Activated T-cell treated with anti-CD3 and anti-CD28 coated beads for 24 hours (primary cell): ENCODE measurements at regions not wholly inside any gene's neighbourhood (a gene's known extent, or its start where the extent isn't known, plus 50 kb on each side); places are given as distances from the start of the nearest gene placed in this dataset.

ENCODE experiments used
- DNase-seq: peaks from one replicate; pipeline ENCODE4 v3.0.0-alpha.2; 2020; ENCODE audit warnings: low read depth

GRCh38 chr3:5270666-5271371 lies 83.3 kb downstream of the EDEM1 start:
- DNase-seq, result no peak

GRCh38 chr3:5271372-5271683 lies 83.8 kb downstream of the EDEM1 start:
- no peak for DNase-seq

- DNase-seq, result no peak
Measured at GRCh38 chr3:5272387-5272786, 84.9 kb downstream of the EDEM1 start.

- no peak for DNase-seq
Measured at GRCh38 chr3:5274091-5274490, 86.6 kb downstream of the EDEM1 start.

GRCh38 chr3:5275529-5275928 lies 88.0 kb downstream of the EDEM1 start:
- no peak for DNase-seq

GRCh38 chr3:5276934-5277333 lies 89.4 kb downstream of the EDEM1 start:
- DNase-seq, result no peak

- DNase-seq, result no peak
Measured at GRCh38 chr3:5277612-5278236, 90.2 kb downstream of the EDEM1 start.

GRCh38 chr3:5278666-5279065 lies 91.2 kb downstream of the EDEM1 start:
- DNase-seq, result no peak

GRCh38 chr3:5282703-5283102 lies 95.2 kb downstream of the EDEM1 start:
- no peak for DNase-seq

GRCh38 chr3:5285439-5285838 lies 97.9 kb downstream of the EDEM1 start:
- no peak for DNase-seq

GRCh38 chr3:5290915-5291314 lies 103.4 kb downstream of the EDEM1 start:
- DNase-seq, result no peak

- no peak for DNase-seq
Measured at GRCh38 chr3:5292512-5292911, 105.0 kb downstream of the EDEM1 start.

GRCh38 chr3:5293207-5293606 lies 105.7 kb downstream of the EDEM1 start:
- DNase-seq, result no peak

- no peak for DNase-seq
Measured at GRCh38 chr3:5294356-5294755, 106.8 kb downstream of the EDEM1 start.

GRCh38 chr3:5295191-5295690 lies 107.7 kb downstream of the EDEM1 start:
- DNase-seq, result no peak

GRCh38 chr3:5296362-5296761 lies 108.9 kb downstream of the EDEM1 start:
- no peak for DNase-seq

GRCh38 chr3:5297895-5298294 lies 110.4 kb downstream of the EDEM1 start:
- no peak for DNase-seq

- DNase-seq, result no peak
Measured at GRCh38 chr3:5298453-5298852, 110.9 kb downstream of the EDEM1 start.

- no peak for DNase-seq
Measured at GRCh38 chr3:5299161-5299560, 111.7 kb downstream of the EDEM1 start.

- DNase-seq, result no peak
Measured at GRCh38 chr3:5300638-5301037, 113.1 kb downstream of the EDEM1 start.

GRCh38 chr3:5301651-5302297 lies 114.3 kb downstream of the EDEM1 start:
- no peak for DNase-seq

- DNase-seq, result no peak
Measured at GRCh38 chr3:5302661-5303060, 115.2 kb downstream of the EDEM1 start.

GRCh38 chr3:5304188-5304587 lies 116.7 kb downstream of the EDEM1 start:
- DNase-seq, result no peak
